ENCODE measurements at regions not wholly inside any gene's neighbourhood (a gene's known extent, or its start where the extent isn't known, plus 50 kb on each side); places are given as distances from the start of the nearest gene placed in this dataset.

GRCh38 chr1:102655034-102655433 lies 453.3 kb downstream of the COL11A1 start:
- TF ChIP-seq SP1 (IDR thresholded peaks at IDR 0.05) (no peak), LEF1 (IDR thresholded peaks at IDR 0.05; ENCODE audit: borderline replicate concordance) (no peak), SUZ12 (IDR thresholded peaks at IDR 0.05) (no peak), L3MBTL2 (conservative IDR thresholded peaks at IDR 0.05) (no peak), ELF4 (IDR thresholded peaks at IDR 0.05) (no peak), TARDBP (IDR thresholded peaks at IDR 0.05) (no peak), ARNT (IDR thresholded peaks at IDR 0.05) (no peak), FOXM1 (IDR thresholded peaks at IDR 0.05; ENCODE audit: borderline replicate concordance) (no peak), CTBP1 (IDR thresholded peaks at IDR 0.05; ENCODE audit: borderline replicate concordance) (no peak), FOXA1 (IDR thresholded peaks at IDR 0.05) (no peak), FOXK2 (IDR thresholded peaks at IDR 0.05) (no peak), HDGF (IDR thresholded peaks at IDR 0.05; ENCODE audit: borderline replicate concordance) (no peak), BHLHE40 (IDR thresholded peaks at IDR 0.05; ENCODE audit: borderline replicate concordance) (no peak), NFRKB (IDR thresholded peaks at IDR 0.05) (no peak)
- TF ChIP-seq, protein P1, sequence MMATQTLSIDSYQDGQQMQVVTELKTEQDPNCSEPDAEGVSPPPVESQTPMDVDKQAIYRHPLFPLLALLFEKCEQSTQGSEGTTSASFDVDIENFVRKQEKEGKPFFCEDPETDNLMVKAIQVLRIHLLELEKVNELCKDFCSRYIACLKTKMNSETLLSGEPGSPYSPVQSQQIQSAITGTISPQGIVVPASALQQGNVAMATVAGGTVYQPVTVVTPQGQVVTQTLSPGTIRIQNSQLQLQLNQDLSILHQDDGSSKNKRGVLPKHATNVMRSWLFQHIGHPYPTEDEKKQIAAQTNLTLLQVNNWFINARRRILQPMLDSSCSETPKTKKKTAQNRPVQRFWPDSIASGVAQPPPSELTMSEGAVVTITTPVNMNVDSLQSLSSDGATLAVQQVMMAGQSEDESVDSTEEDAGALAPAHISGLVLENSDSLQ (IDR thresholded peaks at IDR 0.05), result no peak
- ChIA-PET CTCF (no interaction called here), POLR2A (no interaction called here)
- DNase-seq (ENCODE audit: extremely low spot score), result no peak

- ChIA-PET CTCF (no interaction called here), POLR2A (no interaction called here)
- DNase-seq (ENCODE audit: extremely low spot score), result no peak
- no peak for TF ChIP-seq ZNF384 (IDR thresholded peaks at IDR 0.05)
- TF ChIP-seq, protein P1 (IDR thresholded peaks at IDR 0.05), result no peak
- TF ChIP-seq L3MBTL2 (conservative IDR thresholded peaks at IDR 0.05), result no peak
- no peak for TF ChIP-seq HDGF (IDR thresholded peaks at IDR 0.05; ENCODE audit: borderline replicate concordance)
- no peak for TF ChIP-seq SP1 (IDR thresholded peaks at IDR 0.05)
- no peak for TF ChIP-seq TARDBP (IDR thresholded peaks at IDR 0.05)
- no peak for TF ChIP-seq SUZ12 (IDR thresholded peaks at IDR 0.05)
- TF ChIP-seq NFRKB (IDR thresholded peaks at IDR 0.05), result no peak
- TF ChIP-seq LEF1 (IDR thresholded peaks at IDR 0.05; ENCODE audit: borderline replicate concordance), result no peak
- TF ChIP-seq CTBP1 (IDR thresholded peaks at IDR 0.05; ENCODE audit: borderline replicate concordance), result no peak
- TF ChIP-seq ARNT (IDR thresholded peaks at IDR 0.05), result no peak
- no peak for TF ChIP-seq FOXK2 (IDR thresholded peaks at IDR 0.05)
- no peak for TF ChIP-seq FOXM1 (IDR thresholded peaks at IDR 0.05; ENCODE audit: borderline replicate concordance)
- no peak for TF ChIP-seq BHLHE40 (IDR thresholded peaks at IDR 0.05; ENCODE audit: borderline replicate concordance)
- TF ChIP-seq ELF4 (IDR thresholded peaks at IDR 0.05), result no peak
- no peak for TF ChIP-seq FOXA1 (IDR thresholded peaks at IDR 0.05)
Measured at GRCh38 chr1:102640872-102641271, 467.4 kb downstream of the COL11A1 start.

DNA sequence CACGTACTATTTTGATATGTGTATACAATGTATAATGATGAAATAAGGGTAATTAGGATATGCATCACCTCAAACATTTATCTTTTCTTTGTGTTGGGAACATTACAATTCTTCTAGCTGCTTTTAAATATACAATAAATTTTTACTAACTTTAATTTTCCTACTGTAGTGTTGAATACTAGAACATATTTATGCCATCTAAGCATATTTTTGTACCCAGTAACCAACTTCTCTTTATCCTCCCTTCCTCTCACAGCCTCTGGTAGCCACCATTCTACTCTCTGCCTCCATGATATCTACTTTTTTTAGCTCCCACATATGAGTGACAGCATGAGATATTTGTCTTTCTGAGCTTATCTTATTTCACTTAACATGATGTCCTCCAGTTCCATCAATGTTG lies 468.0 kb downstream of the COL11A1 start:
- DNase-seq (ENCODE audit: extremely low spot score), result no peak
- ChIA-PET POLR2A (no interaction called here), CTCF (no interaction called here)
- TF ChIP-seq L3MBTL2 (conservative IDR thresholded peaks at IDR 0.05), result no peak
- TF ChIP-seq FOXM1 (IDR thresholded peaks at IDR 0.05; ENCODE audit: borderline replicate concordance), result no peak
- no peak for TF ChIP-seq SUZ12 (IDR thresholded peaks at IDR 0.05)
- no peak for TF ChIP-seq CTBP1 (IDR thresholded peaks at IDR 0.05; ENCODE audit: borderline replicate concordance)
- no peak for TF ChIP-seq ZNF384 (IDR thresholded peaks at IDR 0.05)
- TF ChIP-seq HDGF (IDR thresholded peaks at IDR 0.05; ENCODE audit: borderline replicate concordance), result no peak
- no peak for TF ChIP-seq TARDBP (IDR thresholded peaks at IDR 0.05)
- TF ChIP-seq LEF1 (IDR thresholded peaks at IDR 0.05; ENCODE audit: borderline replicate concordance), result no peak
- no peak for TF ChIP-seq ARNT (IDR thresholded peaks at IDR 0.05)
- no peak for TF ChIP-seq SP1 (IDR thresholded peaks at IDR 0.05)
- TF ChIP-seq, protein P1 (IDR thresholded peaks at IDR 0.05), result no peak
- no peak for TF ChIP-seq ELF4 (IDR thresholded peaks at IDR 0.05)
- TF ChIP-seq BHLHE40 (IDR thresholded peaks at IDR 0.05; ENCODE audit: borderline replicate concordance), result no peak
- no peak for TF ChIP-seq FOXA1 (IDR thresholded peaks at IDR 0.05)
- no peak for TF ChIP-seq NFRKB (IDR thresholded peaks at IDR 0.05)
- no peak for TF ChIP-seq FOXK2 (IDR thresholded peaks at IDR 0.05)

DNA sequence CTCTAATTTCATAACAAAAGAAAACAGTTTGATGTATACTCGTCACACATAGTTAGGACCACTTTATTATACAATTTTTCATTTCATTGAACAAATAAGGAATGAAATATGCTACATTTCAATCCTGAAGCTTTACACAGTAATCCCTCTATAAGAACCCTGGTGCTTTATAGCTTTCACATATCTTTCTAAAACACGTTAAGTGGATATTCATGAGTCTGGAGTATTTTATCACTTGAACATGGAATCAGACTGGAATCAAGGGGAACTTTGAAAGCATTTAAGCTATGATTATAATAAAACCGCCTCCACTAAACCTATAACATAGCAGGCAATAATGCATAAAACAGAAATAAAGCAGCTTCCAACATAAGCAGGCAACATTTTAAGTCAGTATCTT lies 476.6 kb downstream of the COL11A1 start:
- CTCF ChIA-PET, result no interaction called here
- DNase-seq (ENCODE audit: extremely low spot score), result no peak
- no peak for TF ChIP-seq ARNT (IDR thresholded peaks at IDR 0.05)
- TF ChIP-seq L3MBTL2 (conservative IDR thresholded peaks at IDR 0.05), result no peak
- no peak for TF ChIP-seq TARDBP (IDR thresholded peaks at IDR 0.05)
- TF ChIP-seq FOXK2 (IDR thresholded peaks at IDR 0.05), result no peak
- TF ChIP-seq LEF1 (IDR thresholded peaks at IDR 0.05; ENCODE audit: borderline replicate concordance), result no peak
- TF ChIP-seq NFRKB (IDR thresholded peaks at IDR 0.05), result no peak
- no peak for TF ChIP-seq SP1 (IDR thresholded peaks at IDR 0.05)
- TF ChIP-seq BHLHE40 (IDR thresholded peaks at IDR 0.05; ENCODE audit: borderline replicate concordance), result no peak
- TF ChIP-seq, protein P1 (IDR thresholded peaks at IDR 0.05), result no peak
- TF ChIP-seq FOXA1 (IDR thresholded peaks at IDR 0.05), result no peak
- TF ChIP-seq ELF4 (IDR thresholded peaks at IDR 0.05), result no peak
- TF ChIP-seq HDGF (IDR thresholded peaks at IDR 0.05; ENCODE audit: borderline replicate concordance), result no peak
- no peak for TF ChIP-seq CTBP1 (IDR thresholded peaks at IDR 0.05; ENCODE audit: borderline replicate concordance)
- TF ChIP-seq FOXM1 (IDR thresholded peaks at IDR 0.05; ENCODE audit: borderline replicate concordance), result no peak
- no peak for TF ChIP-seq SUZ12 (IDR thresholded peaks at IDR 0.05)
- no peak for TF ChIP-seq ZNF384 (IDR thresholded peaks at IDR 0.05)
- POLR2A ChIA-PET, result no interaction called here

- TF ChIP-seq CTBP1 (IDR thresholded peaks at IDR 0.05; ENCODE audit: borderline replicate concordance), result no peak
- no peak for TF ChIP-seq SP1 (IDR thresholded peaks at IDR 0.05)
- TF ChIP-seq ARNT (IDR thresholded peaks at IDR 0.05), result no peak
- no peak for TF ChIP-seq LEF1 (IDR thresholded peaks at IDR 0.05; ENCODE audit: borderline replicate concordance)
- TF ChIP-seq, protein P1 (IDR thresholded peaks at IDR 0.05), result no peak
- no peak for TF ChIP-seq NFRKB (IDR thresholded peaks at IDR 0.05)
- no peak for TF ChIP-seq FOXK2 (IDR thresholded peaks at IDR 0.05)
- TF ChIP-seq BHLHE40 (IDR thresholded peaks at IDR 0.05; ENCODE audit: borderline replicate concordance), result no peak
- no peak for TF ChIP-seq FOXA1 (IDR thresholded peaks at IDR 0.05)
- no peak for TF ChIP-seq ELF4 (IDR thresholded peaks at IDR 0.05)
- no peak for TF ChIP-seq FOXM1 (IDR thresholded peaks at IDR 0.05; ENCODE audit: borderline replicate concordance)
- TF ChIP-seq SUZ12 (IDR thresholded peaks at IDR 0.05), result no peak
- no peak for TF ChIP-seq TARDBP (IDR thresholded peaks at IDR 0.05)
- TF ChIP-seq L3MBTL2 (conservative IDR thresholded peaks at IDR 0.05), result no peak
- no peak for TF ChIP-seq ZNF384 (IDR thresholded peaks at IDR 0.05)
- no peak for TF ChIP-seq HDGF (IDR thresholded peaks at IDR 0.05; ENCODE audit: borderline replicate concordance)
- ChIA-PET CTCF (no interaction called here), POLR2A (no interaction called here)
- no peak for DNase-seq (ENCODE audit: extremely low spot score)
Measured at GRCh38 chr1:102630041-102630440, 478.3 kb downstream of the COL11A1 start.

All from HEK293T (cell line).